MM.1S (cell line): ENCODE measurements at regions not wholly inside any gene's neighbourhood (a gene's known extent, or its start where the extent isn't known, plus 50 kb on each side); places are given as distances from the start of the nearest gene placed in this dataset.

Source experiments
- DNase-seq: peaks from one replicate; pipeline ENCODE4 v3.0.0-alpha.2; 2015
- H2AFZ ChIP-seq: fragments of 300-600 bp; sonication (generic); 2 replicates; pipeline ENCODE4 v1.6.0; 2016; ENCODE audit warnings: antibody characterized with exemption, low read length
- H3F3A ChIP-seq: fragments of 300-600 bp; sonication (generic); 2 replicates; pipeline ENCODE4 v1.6.1; 2016; ENCODE audit warnings: mild to moderate bottlenecking, antibody characterized with exemption, low read length, moderate library complexity, mixed read lengths; ENCODE audit not compliant: insufficient read depth
- H3K27ac ChIP-seq: fragments of 300-600 bp; sonication (generic); 2 replicates; pipeline ENCODE4 v1.5.1; 2016; ENCODE audit warnings: mild to moderate bottlenecking, low read length
- H3K27me3 ChIP-seq: fragments of 300-600 bp; sonication (generic); replicated peaks from 2 replicates; pipeline ENCODE4 v1.6.0; 2016; ENCODE audit warnings: low read length; ENCODE audit not compliant: insufficient read depth
- H3K36me3 ChIP-seq: fragments of 300-600 bp; sonication (generic); replicated peaks from 2 replicates; pipeline ENCODE4 v1.6.1; 2016; ENCODE audit warnings: mild to moderate bottlenecking, low read length, mixed read lengths; ENCODE audit not compliant: insufficient read depth
- H3K4me1 ChIP-seq: fragments of 300-600 bp; sonication (generic); 2 replicates; pipeline ENCODE4 v1.6.1; 2016; ENCODE audit warnings: low read length, mixed read lengths
- H3K4me2 ChIP-seq: fragments of 300-600 bp; sonication (generic); 2 replicates; pipeline ENCODE4 v1.6.0; 2016; ENCODE audit warnings: low read depth, low read length
- H3K4me3 ChIP-seq: fragments of 300-600 bp; sonication (generic); 2 replicates; pipeline ENCODE4 v1.5.1; 2016; ENCODE audit warnings: low read length, mixed read lengths
- H3K79me2 ChIP-seq: fragments of 300-600 bp; sonication (generic); 2 replicates; pipeline ENCODE4 v1.6.1; 2016; ENCODE audit warnings: mixed run types, low read length, mixed read lengths
- H3K9ac ChIP-seq: fragments of 300-600 bp; sonication (generic); 2 replicates; pipeline ENCODE4 v1.6.1; 2016; ENCODE audit warnings: low read length, mixed read lengths
- H3K9me2 ChIP-seq: fragments of 300-600 bp; sonication (generic); replicated peaks from 2 replicates; pipeline ENCODE4 v1.6.1; 2016; ENCODE audit warnings: mild to moderate bottlenecking, low read length, mixed read lengths; ENCODE audit not compliant: insufficient read depth
- H3K9me3 ChIP-seq: fragments of 300-600 bp; sonication (generic); replicated peaks from 2 replicates; pipeline ENCODE4 v1.6.1; 2016; ENCODE audit warnings: mild to moderate bottlenecking, low read length, mixed read lengths; ENCODE audit not compliant: insufficient read depth
- H4K20me1 ChIP-seq: fragments of 300-600 bp; sonication (generic); 2 replicates; pipeline ENCODE4 v1.6.1; 2016; ENCODE audit warnings: mild to moderate bottlenecking, low read length, moderate library complexity, mixed read lengths; ENCODE audit not compliant: insufficient read depth
- EZH2 ChIP-seq: fragments of 300-600 bp; sonication (generic); optimal IDR thresholded peaks from 2 replicates; pipeline ENCODE3; 2017; ENCODE audit warnings: low read depth, mild to moderate bottlenecking, antibody characterized with exemption, low read length, mixed read lengths
- EZH2phosphoT487 ChIP-seq: fragments of 300-600 bp; sonication (generic); IDR thresholded peaks from 2 replicates; pipeline ENCODE4 v1.6.1; 2018; ENCODE audit warnings: antibody characterized with exemption, low read length
- TF ChIP-seq, protein P1 (sequence below): fragments of 300-600 bp; sonication (generic); IDR thresholded peaks from 2 replicates; pipeline ENCODE4 v1.5.1; 2016; ENCODE audit warnings: antibody characterized with exemption, low read length, mixed read lengths

DNA sequence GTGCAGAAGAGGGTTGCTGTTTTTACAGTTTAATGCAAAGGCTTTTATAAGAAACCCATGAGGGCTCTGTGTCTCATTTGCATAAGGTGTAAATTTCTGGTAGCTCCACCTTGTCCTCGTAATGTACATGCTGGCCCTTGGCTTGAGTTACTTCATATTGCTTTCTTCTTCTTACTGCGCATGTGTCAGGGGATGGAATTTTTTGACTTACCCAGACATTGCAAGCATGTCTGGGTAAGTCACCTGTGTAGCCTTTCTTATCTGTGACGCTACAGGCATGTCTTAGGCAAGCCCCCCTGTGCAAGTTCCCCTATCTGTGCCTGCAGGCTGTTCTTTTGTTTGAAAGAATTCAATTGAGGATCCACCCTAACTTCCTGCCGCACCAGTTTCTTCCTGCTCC lies 274.2 kb downstream of the ETNK1 start:
- Histone ChIP-seq H3K27me3 (no peaks in the 10 kb centered on the region), H3K4me3 (no peak overlapping the region), H3K9me3 (no peaks in the 10 kb centered on the region), H3K4me1 (no peaks in the 10 kb centered on the region), H3K9me2 (no peaks in the 10 kb centered on the region), H3K27ac (no peak overlapping the region), H2AFZ (no peak overlapping the region), H3K36me3 (no peaks in the 10 kb centered on the region), H3K9ac (no peak overlapping the region), H4K20me1 (no peaks in the 10 kb centered on the region), H3K79me2 (no peaks in the 10 kb centered on the region), H3K4me2 (no peak overlapping the region), H3F3A (no peaks in the 10 kb centered on the region)
- DNase-seq = no peak
- TF ChIP-seq, protein P1, sequence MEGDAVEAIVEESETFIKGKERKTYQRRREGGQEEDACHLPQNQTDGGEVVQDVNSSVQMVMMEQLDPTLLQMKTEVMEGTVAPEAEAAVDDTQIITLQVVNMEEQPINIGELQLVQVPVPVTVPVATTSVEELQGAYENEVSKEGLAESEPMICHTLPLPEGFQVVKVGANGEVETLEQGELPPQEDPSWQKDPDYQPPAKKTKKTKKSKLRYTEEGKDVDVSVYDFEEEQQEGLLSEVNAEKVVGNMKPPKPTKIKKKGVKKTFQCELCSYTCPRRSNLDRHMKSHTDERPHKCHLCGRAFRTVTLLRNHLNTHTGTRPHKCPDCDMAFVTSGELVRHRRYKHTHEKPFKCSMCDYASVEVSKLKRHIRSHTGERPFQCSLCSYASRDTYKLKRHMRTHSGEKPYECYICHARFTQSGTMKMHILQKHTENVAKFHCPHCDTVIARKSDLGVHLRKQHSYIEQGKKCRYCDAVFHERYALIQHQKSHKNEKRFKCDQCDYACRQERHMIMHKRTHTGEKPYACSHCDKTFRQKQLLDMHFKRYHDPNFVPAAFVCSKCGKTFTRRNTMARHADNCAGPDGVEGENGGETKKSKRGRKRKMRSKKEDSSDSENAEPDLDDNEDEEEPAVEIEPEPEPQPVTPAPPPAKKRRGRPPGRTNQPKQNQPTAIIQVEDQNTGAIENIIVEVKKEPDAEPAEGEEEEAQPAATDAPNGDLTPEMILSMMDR = no peak
- TF ChIP-seq EZH2 = no peak
- no peak for TF ChIP-seq EZH2phosphoT487

GRCh38 chr12:22900401-22900800 lies 275.4 kb downstream of the ETNK1 start:
- TF ChIP-seq EZH2 = no peak
- TF ChIP-seq EZH2phosphoT487 = no peak
- TF ChIP-seq, protein P1 = no peak
- H3K27ac ChIP-seq = no peak overlapping the region
- H3K36me3 ChIP-seq = no peaks in the 10 kb centered on the region
- no peaks in the 10 kb centered on the region for H3K9me3 ChIP-seq
- H3K9ac ChIP-seq = no peak overlapping the region
- H4K20me1 ChIP-seq = no peaks in the 10 kb centered on the region
- no peaks in the 10 kb centered on the region for H3K79me2 ChIP-seq
- H2AFZ ChIP-seq = no peak overlapping the region
- no peaks in the 10 kb centered on the region for H3F3A ChIP-seq
- no peaks in the 10 kb centered on the region for H3K27me3 ChIP-seq
- DNase-seq = no peak
- no peaks in the 10 kb centered on the region for H3K9me2 ChIP-seq
- no peak overlapping the region for H3K4me3 ChIP-seq
- no peak overlapping the region for H3K4me2 ChIP-seq
- no peaks in the 10 kb centered on the region for H3K4me1 ChIP-seq

- Histone ChIP-seq H3K9me3 (no peaks in the 10 kb centered on the region), H3K4me3 (no peak overlapping the region), H2AFZ (no peak overlapping the region), H3K27ac (no peak overlapping the region), H3K79me2 (no peaks in the 10 kb centered on the region), H3K4me1 (no peaks in the 10 kb centered on the region), H3K9ac (no peak overlapping the region), H3K9me2 (no peaks in the 10 kb centered on the region), H3F3A (no peaks in the 10 kb centered on the region), H3K4me2 (no peak overlapping the region), H3K36me3 (no peaks in the 10 kb centered on the region), H4K20me1 (no peaks in the 10 kb centered on the region), H3K27me3 (no peaks in the 10 kb centered on the region)
- no peak for DNase-seq
- TF ChIP-seq EZH2phosphoT487 (no peak), EZH2 (no peak)
- TF ChIP-seq, protein P1 = no peak
Measured at GRCh38 chr12:22904485-22904884, 279.5 kb downstream of the ETNK1 start.
